ENCODE measurements at regions not wholly inside any gene's neighbourhood (a gene's known extent, or its start where the extent isn't known, plus 50 kb on each side); places are given as distances from the start of the nearest gene placed in this dataset.

DNA sequence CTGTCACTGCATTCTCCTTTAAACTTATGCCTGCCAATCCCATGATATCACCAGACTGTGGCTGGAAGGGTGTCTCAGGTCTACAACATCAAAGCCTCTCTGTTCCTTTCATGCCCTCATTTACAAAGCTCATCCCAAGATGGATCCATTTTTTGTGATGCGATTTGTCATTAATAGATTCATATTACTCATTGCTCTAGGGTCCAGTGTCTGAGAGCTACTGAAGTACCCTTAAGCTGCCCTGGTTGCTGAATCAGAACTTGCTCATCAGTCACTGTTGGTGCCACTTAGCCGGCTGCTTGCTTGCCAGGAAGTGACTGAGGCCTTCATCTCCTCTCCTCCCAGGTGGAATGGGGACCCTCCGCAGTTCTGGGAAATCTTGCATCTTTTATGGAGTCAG lies 395.5 kb upstream of the BOD1L1 start:
- Histone ChIP-seq H3K79me2 (ENCODE audit: insufficient read depth, low read length) (no peaks in the 10 kb centered on the region), H3K14ac (ENCODE audit: insufficient read depth, low read length) (no peak overlapping the region), H3K9me3 (ENCODE audit: control insufficient read depth, low read depth, low read length) (no peaks in the 10 kb centered on the region), H3K4ac (ENCODE audit: low read depth, low read length) (no peak overlapping the region), H3K18ac (ENCODE audit: insufficient read length, low read depth, low read length) (no peak overlapping the region), H2BK120ac (ENCODE audit: low read depth, low read length, poor library complexity, severe bottlenecking) (no peak overlapping the region), H3T11ph (ENCODE audit: low read length) (no peak overlapping the region), H3K4me1 (ENCODE audit: insufficient read depth, low read length) (no peaks in the 10 kb centered on the region), H3K9ac (ENCODE audit: extremely low read depth, insufficient read length, low read length) (no peak overlapping the region), H3K27me3 (ENCODE audit: insufficient read depth, low read length) (no peaks in the 10 kb centered on the region), H4K91ac (ENCODE audit: insufficient read length, low read depth, low read length) (no peak overlapping the region), H3K27ac (ENCODE audit: insufficient read length, low read depth, low read length) (no peak overlapping the region), H2BK20ac (ENCODE audit: low read depth, low read length, poor library complexity, severe bottlenecking) (no peak overlapping the region), H2BK12ac (ENCODE audit: insufficient read length, low read depth, low read length) (no peak overlapping the region), H3K23me2 (ENCODE audit: insufficient read length, low read depth, low read length, poor library complexity, severe bottlenecking) (no peaks in the 10 kb centered on the region), H2BK5ac (ENCODE audit: insufficient read length, low read length) (no peak overlapping the region), H4K20me1 (ENCODE audit: control insufficient read depth, insufficient read depth, insufficient read length) (no peaks in the 10 kb centered on the region), H3K56ac (ENCODE audit: insufficient read length, low read depth, low read length) (no peak overlapping the region), H2AK5ac (ENCODE audit: insufficient read length, low read length) (no peak overlapping the region), H4K5ac (ENCODE audit: insufficient read length, low read depth, low read length) (no peak overlapping the region), H4K8ac (replicated peaks; ENCODE audit: insufficient read length, low read depth, low read length) (no peak overlapping the region), H2BK15ac (ENCODE audit: low read depth, low read length) (no peak overlapping the region), H3K4me2 (ENCODE audit: insufficient read depth, insufficient read length, low read length) (no peak overlapping the region), H3K23ac (ENCODE audit: insufficient read length, low read depth, low read length) (no peak overlapping the region), H3K79me1 (ENCODE audit: insufficient read depth, low read depth, low read length, poor library complexity, severe bottlenecking) (no peaks in the 10 kb centered on the region), H2AFZ (ENCODE audit: low read length) (no peak overlapping the region)
- Mint-ChIP-seq H3K4me1 (peaks cover 0 to 4% of the 10 kb centered on the region in 2 experiments; a peak in 1 of 4 replicates), H3K27ac (no peak overlapping the region), H3K36me3 (ENCODE audit: insufficient read depth in 1 of 3, low read depth in 3 of 3) (no peaks in the 10 kb centered on the region), H3K4me3 (no peak overlapping the region), H3K9me3 (no peaks in the 10 kb centered on the region), H3K27me3 (ENCODE audit: low read depth) (peaks cover 1% of the 10 kb centered on the region; the same call in 1 of the 2 replicates)
- no CpG with 5 or more reads among the region's 3 CpGs for WGBS (ENCODE audit: extremely low coverage, insufficient read length, low lambda C conversion rate)
- DNase-seq = no peak
- TF ChIP-seq CTCF (conservative IDR thresholded peaks at IDR 0.05) = no peak

All from H9 (cell line).